Hepatic stellate cell (primary cell): ENCODE measurements at regions not wholly inside any gene's neighbourhood (a gene's known extent, or its start where the extent isn't known, plus 50 kb on each side); places are given as distances from the start of the nearest gene placed in this dataset.
"Not testable (repeated sequence)": the region's sequence is repeated elsewhere in the genome, so short reads cannot be mapped to it uniquely, and the experiment has no call there.

Experiments
- DNase-seq: peaks from one replicate; pipeline ENCODE4 v3.0.0; 2011; ENCODE audit warnings: low spot score

- DNase-seq = no peak
These were observed 105.4 kb downstream of the TTC8 start for GRCh38 chr14:88929656-88930436.

- DNase-seq = no peak
These were observed 107.1 kb downstream of the TTC8 start for GRCh38 chr14:88931321-88932110.

- no peak for DNase-seq
These were observed 108.7 kb downstream of the TTC8 start for GRCh38 chr14:88933191-88933590.

GRCh38 chr14:88934351-88934806 is 109.9 kb downstream of the TTC8 start:
- DNase-seq = peak; percentile 9

- no peak for DNase-seq
These were observed 110.6 kb downstream of the TTC8 start for GRCh38 chr14:88935083-88935482.

DNA sequence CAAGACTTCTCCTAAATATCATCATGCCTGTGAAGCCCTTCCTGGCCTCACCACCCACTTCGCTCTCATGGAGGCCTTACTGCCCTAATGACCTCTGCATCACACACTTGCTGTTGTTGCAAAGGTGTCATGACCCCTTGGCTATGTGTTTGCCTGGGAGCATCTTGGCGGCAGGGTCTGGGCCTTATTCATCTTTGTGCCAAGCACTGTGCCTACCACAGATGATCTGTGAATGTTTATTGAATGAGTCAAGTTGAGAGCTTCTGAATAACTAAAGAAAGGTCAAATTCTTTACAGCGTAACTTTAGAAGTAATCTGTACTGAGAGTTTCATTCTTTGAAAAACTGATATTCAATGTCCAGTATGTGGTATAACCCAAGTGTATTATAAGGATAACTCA is 113.3 kb downstream of the TTC8 start:
- no peak for DNase-seq

GRCh38 chr14:88940671-88941070 is 116.2 kb downstream of the TTC8 start:
- no peak for DNase-seq

DNA sequence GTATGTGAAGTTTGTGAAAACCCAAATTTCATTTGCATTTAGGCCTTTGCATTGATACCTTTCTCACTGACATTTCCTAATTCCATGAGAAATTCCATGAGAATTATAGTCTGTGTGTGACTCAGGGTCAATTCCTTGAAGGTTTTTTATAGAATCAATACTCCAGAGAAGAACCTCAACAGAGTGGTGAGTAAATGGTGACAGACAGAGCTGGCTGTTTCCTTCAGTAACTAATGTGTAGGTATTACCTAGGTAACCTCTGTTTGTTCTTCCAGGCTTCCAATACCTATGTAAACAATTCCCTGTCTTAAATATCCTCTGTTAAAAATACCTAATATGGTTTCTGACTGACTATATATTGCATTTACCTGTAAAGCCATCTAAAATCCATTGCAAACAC is 117.0 kb downstream of the TTC8 start:
- no peak for DNase-seq

- DNase-seq = no peak
These were observed 123.5 kb downstream of the TTC8 start for GRCh38 chr14:88947646-88948598.

GRCh38 chr14:88950069-88950468 is 125.6 kb downstream of the TTC8 start:
- no peak for DNase-seq

- no peak for DNase-seq
These were observed 126.9 kb downstream of the TTC8 start for GRCh38 chr14:88951370-88951769.

DNA sequence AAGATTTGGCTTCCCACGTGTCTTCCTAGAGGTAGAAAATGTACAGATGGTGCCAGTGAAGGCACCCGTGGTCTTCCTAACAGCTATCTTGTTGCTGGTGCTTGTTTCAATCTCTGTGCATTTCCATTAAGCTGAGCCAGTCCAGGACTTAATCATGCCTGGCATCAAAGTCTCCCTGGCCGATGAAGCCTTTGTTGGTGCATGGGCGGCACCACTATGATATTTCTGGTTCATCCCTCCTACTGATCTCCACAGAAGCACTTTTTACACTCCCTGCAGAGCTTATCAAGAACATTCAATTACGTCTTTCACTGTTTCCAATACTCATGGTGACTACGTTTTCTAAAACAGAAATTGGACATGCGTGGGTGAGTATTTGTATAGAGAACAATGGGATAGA is 128.4 kb downstream of the TTC8 start:
- DNase-seq = no peak

GRCh38 chr14:88955455-88955854 is 131.0 kb downstream of the TTC8 start:
- no peak for DNase-seq

GRCh38 chr14:88960496-88960895 is 136.0 kb downstream of the TTC8 start:
- DNase-seq = no peak

DNA sequence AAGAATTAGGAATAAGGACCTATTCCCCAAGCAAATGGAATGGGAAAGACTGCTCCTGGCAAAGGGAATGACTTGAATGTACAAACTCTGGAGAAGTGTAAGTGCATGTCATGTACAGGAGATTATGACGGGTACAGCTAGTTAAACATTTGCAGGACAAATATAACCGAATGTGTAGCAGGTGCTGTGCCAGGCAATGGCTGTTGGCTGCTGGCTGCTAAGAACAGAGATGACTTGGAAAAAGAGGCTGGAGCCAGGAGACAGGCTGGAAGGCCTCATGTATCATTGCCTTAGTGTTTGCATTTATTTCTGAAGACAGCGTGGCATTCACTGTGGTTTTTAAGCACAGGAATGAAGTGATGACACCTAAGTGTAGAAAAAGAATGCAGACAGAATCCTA is 136.8 kb downstream of the TTC8 start:
- DNase-seq = no peak

DNA sequence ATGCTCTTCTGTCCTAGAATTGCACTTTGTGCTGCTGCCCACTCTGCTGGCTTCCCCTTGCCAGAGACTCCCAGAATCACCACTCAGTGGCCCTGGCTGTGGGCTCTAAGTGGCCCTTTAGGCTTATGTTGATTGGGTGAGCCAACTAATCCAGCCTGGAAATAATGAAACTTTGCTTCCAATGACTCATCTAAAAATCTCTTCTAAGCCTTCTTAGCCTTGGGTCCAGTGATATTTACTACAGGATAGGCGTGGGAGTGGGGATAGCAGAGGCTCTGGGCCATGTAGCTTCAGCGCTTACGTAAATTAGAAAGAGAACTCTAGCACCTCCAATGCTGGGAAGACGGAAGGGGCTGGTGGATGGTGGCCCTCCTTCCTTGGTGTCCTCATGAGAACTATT is 137.9 kb downstream of the TTC8 start:
- no peak for DNase-seq

- no peak for DNase-seq
These were observed 142.8 kb downstream of the TTC8 start for GRCh38 chr14:88967299-88967698.

DNA sequence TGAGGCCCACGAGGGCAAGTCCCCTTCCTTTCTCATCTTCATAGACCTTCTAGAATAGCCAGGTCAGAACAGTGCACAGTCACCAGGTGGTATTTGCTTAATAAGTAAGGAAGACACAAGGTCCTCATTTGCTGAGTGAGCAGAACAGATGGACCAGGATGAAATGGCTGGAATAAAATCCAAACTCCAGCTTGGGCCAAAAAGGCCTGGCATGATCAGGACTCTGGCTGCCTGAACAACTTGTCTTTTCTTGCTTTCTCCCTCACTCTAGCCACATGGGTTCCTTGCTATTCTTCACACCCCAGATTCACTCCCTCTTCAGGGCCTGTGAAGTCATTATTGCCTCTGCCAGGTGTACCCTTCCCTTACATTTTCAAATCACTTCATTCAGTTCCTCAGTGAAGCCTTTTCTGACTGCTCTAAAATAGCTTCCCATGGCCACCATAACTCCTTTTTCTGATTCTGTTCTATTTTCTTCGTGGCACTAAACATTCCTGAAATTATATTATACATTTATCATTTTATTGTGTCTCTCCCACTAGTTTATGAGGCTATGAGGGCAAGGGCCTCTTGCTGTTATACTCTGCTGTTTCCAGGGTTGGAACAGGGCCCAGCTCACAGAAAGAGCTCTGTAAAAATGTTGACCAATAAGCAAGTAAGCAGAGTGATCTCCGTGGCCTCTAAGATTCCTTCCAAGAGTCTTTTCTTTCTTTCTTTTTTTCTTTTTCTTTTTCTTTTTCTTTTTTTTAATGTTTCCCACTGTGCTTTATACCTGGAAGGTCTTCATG is 150.8 kb downstream of the TTC8 start:
- DNase-seq = no peak

- no peak for DNase-seq
These were observed 151.5 kb downstream of the TTC8 start for GRCh38 chr14:88975926-88976325.

DNA sequence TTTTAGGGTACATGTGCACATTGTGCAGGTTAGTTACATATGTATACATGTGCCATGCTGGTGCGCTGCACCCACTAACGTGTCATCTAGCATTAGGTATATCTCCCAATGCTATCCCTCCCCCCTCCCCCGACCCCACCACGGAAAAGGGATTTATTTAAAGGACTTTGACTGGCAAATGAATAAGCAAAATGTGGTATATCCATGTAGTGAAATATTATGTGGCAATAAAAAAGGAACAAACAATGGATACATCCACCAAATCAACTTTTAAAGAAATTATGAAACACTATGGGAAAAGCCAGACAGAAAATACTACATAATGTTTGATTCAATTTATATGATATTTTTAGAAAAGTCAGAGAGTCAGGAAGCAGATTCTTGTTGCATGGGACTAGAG is 156.5 kb downstream of the TTC8 start:
- DNase-seq = not testable (repeated sequence)

DNA sequence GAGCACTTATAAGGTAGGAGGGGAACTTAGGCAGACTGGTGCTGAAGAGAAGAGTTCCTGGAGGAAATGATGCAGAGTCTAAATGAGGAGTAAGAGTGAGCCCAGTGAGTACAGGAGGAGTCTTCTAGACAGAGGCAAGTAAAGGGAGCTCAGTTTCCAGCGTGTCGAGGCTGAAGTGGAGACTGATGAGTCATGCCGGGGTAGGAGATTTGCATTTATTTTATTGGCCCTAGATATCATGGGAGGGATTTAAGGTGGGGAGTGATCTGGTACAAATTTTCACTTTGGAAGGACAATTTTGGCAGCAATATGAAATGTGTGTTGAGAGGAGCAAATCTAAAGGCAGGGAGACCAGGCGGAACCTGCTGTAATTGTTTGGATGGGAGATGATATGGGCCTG is 157.5 kb downstream of the TTC8 start:
- no peak for DNase-seq
